ENCODE measurements at regions not wholly inside any gene's neighbourhood (a gene's known extent, or its start where the extent isn't known, plus 50 kb on each side); places are given as distances from the start of the nearest gene placed in this dataset.

DNA sequence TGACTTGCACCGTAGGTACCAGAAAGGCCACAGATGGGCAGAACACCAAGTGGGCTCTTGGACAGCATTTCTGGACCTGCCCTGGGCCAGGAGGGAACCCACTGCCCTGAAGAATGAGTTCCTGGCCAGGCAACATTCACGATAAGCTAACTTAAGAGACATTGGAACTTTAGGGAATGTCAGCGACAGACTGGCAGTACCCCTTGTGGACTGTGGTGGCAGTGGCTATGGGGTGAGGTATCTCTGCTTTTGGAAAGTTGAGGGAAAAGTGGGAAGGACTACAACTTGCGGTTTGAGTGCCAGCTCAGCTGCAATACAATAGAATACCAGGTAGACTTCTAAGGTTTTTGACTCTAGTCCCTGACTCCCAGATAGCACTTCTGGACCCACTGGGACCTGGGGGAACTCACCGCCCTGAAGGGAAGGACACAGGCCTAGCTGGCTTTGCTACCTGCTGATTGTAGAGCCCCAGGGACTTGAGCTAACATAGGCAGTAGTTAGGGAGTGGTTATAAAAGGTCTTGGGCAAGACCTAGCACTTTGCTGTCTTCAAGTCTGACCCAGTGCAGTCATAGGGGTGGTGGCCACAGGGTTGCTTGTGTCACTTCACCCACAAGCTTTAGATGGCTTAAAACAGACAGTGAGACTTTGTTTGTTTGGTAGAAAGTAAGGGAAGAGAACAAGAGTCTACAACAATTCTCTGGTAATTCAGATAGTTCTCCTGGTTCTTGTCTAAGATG, 617.6 kb downstream of the COL12A1 start:
- TF ChIP-seq YY1 (IDR thresholded peaks at IDR 0.05; ENCODE audit: low read depth) (no peak), TAF1 (IDR thresholded peaks at IDR 0.05; ENCODE audit: low read depth) (no peak), CEBPB (IDR thresholded peaks at IDR 0.05) (no peak), RAD21 (IDR thresholded peaks at IDR 0.05; ENCODE audit: low read depth) (no peak), NFIC (IDR thresholded peaks at IDR 0.05) (no peak), FOXM1 (IDR thresholded peaks at IDR 0.05; ENCODE audit: borderline replicate concordance, low read depth) (no peak), TCF12 (IDR thresholded peaks at IDR 0.05; ENCODE audit: low read depth) (no peak), ZBTB7A (IDR thresholded peaks at IDR 0.05; ENCODE audit: low read depth) (no peak), EGR1 (IDR thresholded peaks at IDR 0.05) (no peak), TEAD4 (IDR thresholded peaks at IDR 0.05) (no peak), CREB1 (IDR thresholded peaks at IDR 0.05; ENCODE audit: low read depth) (no peak), EP300 (IDR thresholded peaks at IDR 0.05; ENCODE audit: borderline replicate concordance) (no peak)
- TF ChIP-seq, protein P1, sequence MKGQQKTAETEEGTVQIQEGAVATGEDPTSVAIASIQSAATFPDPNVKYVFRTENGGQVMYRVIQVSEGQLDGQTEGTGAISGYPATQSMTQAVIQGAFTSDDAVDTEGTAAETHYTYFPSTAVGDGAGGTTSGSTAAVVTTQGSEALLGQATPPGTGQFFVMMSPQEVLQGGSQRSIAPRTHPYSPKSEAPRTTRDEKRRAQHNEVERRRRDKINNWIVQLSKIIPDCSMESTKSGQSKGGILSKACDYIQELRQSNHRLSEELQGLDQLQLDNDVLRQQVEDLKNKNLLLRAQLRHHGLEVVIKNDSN (IDR thresholded peaks at IDR 0.05), result no peak
- TF ChIP-seq, protein P2, sequence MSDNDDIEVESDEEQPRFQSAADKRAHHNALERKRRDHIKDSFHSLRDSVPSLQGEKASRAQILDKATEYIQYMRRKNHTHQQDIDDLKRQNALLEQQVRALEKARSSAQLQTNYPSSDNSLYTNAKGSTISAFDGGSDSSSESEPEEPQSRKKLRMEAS (IDR thresholded peaks at IDR 0.05), result no peak
- TF ChIP-seq, protein P3, sequence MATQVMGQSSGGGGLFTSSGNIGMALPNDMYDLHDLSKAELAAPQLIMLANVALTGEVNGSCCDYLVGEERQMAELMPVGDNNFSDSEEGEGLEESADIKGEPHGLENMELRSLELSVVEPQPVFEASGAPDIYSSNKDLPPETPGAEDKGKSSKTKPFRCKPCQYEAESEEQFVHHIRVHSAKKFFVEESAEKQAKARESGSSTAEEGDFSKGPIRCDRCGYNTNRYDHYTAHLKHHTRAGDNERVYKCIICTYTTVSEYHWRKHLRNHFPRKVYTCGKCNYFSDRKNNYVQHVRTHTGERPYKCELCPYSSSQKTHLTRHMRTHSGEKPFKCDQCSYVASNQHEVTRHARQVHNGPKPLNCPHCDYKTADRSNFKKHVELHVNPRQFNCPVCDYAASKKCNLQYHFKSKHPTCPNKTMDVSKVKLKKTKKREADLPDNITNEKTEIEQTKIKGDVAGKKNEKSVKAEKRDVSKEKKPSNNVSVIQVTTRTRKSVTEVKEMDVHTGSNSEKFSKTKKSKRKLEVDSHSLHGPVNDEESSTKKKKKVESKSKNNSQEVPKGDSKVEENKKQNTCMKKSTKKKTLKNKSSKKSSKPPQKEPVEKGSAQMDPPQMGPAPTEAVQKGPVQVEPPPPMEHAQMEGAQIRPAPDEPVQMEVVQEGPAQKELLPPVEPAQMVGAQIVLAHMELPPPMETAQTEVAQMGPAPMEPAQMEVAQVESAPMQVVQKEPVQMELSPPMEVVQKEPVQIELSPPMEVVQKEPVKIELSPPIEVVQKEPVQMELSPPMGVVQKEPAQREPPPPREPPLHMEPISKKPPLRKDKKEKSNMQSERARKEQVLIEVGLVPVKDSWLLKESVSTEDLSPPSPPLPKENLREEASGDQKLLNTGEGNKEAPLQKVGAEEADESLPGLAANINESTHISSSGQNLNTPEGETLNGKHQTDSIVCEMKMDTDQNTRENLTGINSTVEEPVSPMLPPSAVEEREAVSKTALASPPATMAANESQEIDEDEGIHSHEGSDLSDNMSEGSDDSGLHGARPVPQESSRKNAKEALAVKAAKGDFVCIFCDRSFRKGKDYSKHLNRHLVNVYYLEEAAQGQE (IDR thresholded peaks at IDR 0.05; ENCODE audit: low read depth), result no peak

DNA sequence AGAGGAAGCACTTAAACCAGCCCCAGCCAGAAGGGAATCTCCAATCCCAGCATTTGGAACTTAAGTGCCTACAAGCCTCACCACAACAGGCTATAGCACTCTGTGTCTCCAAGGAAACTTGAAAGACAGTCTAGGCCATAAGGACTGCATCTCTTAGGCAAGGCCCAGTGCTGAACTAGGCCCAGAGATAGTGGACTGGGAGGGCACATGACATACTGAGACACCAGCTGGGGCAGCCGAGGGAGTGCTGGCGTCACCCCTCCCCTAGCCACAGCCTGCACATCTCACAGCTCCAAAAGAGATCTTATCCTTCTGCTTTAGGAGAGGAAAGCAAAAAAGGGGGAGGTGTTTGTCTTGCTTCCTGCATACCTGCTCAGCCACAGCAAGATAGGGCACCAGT, 618.5 kb downstream of the COL12A1 start:
- TF ChIP-seq EP300 (IDR thresholded peaks at IDR 0.05; ENCODE audit: borderline replicate concordance) (no peak), TEAD4 (IDR thresholded peaks at IDR 0.05) (no peak), TAF1 (IDR thresholded peaks at IDR 0.05; ENCODE audit: low read depth) (no peak)
- TF ChIP-seq, protein P2 (IDR thresholded peaks at IDR 0.05), result no peak

DNA sequence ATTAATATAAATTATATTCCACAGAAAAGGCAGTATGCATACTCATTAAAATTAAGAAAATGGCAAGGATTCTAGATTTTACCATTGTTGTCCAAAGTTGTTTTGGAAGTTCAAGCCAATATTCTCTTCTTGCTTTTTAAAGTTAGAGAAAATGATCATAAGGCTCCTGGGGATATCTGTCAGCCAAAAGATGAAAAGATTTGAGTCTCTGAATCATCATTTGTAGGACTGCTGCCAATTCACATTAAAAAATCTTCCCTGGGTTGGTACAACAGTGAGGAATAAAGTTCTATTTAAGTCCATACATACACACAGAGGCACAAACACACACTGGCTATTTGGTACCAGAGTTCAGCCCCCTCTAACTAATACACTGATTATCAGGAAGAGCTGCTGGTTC, 620.1 kb downstream of the COL12A1 start:
- TF ChIP-seq FOXM1 (IDR thresholded peaks at IDR 0.05; ENCODE audit: borderline replicate concordance, low read depth), result no peak
- no peak for TF ChIP-seq CREB1 (IDR thresholded peaks at IDR 0.05; ENCODE audit: low read depth)
- TF ChIP-seq ZBTB7A (IDR thresholded peaks at IDR 0.05; ENCODE audit: low read depth), result no peak
- no peak for TF ChIP-seq TAF1 (IDR thresholded peaks at IDR 0.05; ENCODE audit: low read depth)
- TF ChIP-seq TEAD4 (IDR thresholded peaks at IDR 0.05), result no peak
- TF ChIP-seq NFIC (IDR thresholded peaks at IDR 0.05), result no peak
- no peak for TF ChIP-seq EP300 (IDR thresholded peaks at IDR 0.05; ENCODE audit: borderline replicate concordance)
- TF ChIP-seq CEBPB (IDR thresholded peaks at IDR 0.05), result no peak
- TF ChIP-seq, protein P1 (IDR thresholded peaks at IDR 0.05), result no peak
- TF ChIP-seq YY1 (IDR thresholded peaks at IDR 0.05; ENCODE audit: low read depth), result no peak
- TF ChIP-seq, protein P2 (IDR thresholded peaks at IDR 0.05), result no peak
- TF ChIP-seq TCF12 (IDR thresholded peaks at IDR 0.05; ENCODE audit: low read depth), result no peak
- TF ChIP-seq, protein P3 (IDR thresholded peaks at IDR 0.05; ENCODE audit: low read depth), result no peak
- no peak for TF ChIP-seq EGR1 (IDR thresholded peaks at IDR 0.05)
- TF ChIP-seq RAD21 (IDR thresholded peaks at IDR 0.05; ENCODE audit: low read depth), result no peak

DNA sequence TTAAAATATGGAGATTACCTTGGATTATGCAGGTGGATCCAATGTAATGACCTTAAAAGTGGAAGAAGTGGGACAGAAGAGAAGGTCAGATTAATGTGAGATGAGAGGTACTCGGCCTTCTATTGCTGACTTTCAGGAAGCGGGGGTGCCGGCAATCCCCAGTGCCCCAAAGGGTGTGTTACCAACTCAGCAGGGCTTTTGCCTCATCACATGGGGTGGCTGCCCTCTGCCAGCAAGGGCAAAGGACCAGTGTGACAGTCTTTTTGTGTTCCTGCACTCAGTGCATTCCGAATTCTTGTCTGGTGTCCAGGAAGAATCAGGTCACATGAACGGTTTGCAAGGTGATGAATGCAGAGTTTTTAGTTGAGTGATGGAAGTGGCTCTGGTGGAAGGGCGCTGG, 624.2 kb downstream of the COL12A1 start:
- TF ChIP-seq TEAD4 (IDR thresholded peaks at IDR 0.05) (no peak), CEBPB (IDR thresholded peaks at IDR 0.05) (no peak)

DNA sequence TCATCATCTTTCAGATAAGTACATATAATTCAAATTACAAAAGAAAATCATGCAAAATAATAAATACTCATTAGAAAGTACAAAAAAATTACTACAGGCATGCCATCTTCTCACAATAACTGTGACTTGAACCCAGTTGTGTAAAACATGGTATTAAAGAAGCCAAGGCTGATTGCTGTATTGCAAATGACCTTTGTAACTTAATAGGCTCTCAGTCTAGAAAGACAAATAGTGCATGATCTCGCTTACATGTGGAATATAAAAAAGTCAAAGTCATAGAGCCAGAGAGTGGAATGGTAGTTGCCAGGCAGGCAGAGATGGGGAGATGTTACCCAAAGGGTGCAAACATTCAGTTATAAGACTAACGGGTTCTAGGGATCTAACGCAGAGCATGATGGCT, 626.1 kb downstream of the COL12A1 start:
- no peak for TF ChIP-seq EP300 (IDR thresholded peaks at IDR 0.05; ENCODE audit: borderline replicate concordance)

DNA sequence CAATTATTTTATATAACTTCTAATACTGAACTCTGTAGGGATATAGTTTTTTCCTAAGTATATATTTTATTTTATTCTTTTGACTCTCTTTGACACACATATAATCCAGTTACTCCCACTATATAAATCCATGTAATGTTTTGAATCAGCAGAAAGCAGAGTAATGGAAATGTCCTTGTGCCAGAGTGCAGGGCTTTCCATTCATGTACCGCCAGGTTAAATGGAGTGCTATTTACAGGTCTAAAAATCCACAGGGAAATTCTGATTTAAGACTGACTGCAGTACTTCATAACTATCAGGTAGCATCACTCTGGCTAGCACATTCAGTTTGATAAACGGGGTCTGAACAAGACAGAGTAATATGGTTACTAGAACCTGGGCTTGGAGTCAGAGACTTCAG, 626.8 kb downstream of the COL12A1 start:
- no peak for TF ChIP-seq FOXM1 (IDR thresholded peaks at IDR 0.05; ENCODE audit: borderline replicate concordance, low read depth)
- no peak for TF ChIP-seq RAD21 (IDR thresholded peaks at IDR 0.05; ENCODE audit: low read depth)

Data from Ishikawa (cell line).